ENCODE measurements at regions not wholly inside any gene's neighbourhood (a gene's known extent, or its start where the extent isn't known, plus 50 kb on each side); places are given as distances from the start of the nearest gene placed in this dataset.

DNA sequence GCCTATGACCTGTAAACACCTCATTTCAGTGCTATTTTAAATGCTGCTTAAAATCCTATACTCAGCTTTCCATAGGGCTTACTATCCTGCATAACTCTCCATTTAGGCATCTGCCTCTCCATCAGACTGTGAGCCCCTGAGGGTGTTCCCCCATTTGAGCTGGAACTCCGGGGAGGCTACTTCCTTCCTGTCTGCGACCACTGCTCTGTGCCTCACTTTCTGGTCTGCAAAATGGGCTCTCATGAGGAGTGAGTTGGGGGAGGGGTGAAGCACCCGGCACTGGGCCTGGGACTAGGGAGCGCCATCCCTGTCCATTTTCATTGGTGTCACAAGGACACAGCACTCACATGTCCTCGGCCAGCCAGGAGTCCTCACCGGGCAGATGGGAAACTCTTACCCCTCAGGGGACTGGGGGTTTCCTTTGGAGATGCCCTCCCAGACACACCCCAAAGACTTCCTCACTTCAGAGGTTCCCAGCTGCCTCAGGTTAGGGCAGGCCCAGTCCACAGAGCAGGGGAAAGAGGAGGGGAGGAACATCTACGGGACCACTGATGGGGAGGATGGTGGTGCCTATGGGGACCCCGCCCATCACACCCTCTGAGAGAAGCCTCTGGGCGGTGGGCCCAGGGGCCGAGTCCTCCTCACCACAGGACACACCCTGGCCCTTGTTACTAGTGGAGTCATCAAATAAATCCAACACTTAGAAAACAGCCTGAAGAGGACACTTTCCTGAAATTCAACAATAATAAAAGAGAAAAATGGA lies 134.9 kb downstream of the MATN1 start:
- Histone ChIP-seq H3K79me2 (ENCODE audit: insufficient read depth, low read length) (no peaks in the 10 kb centered on the region), H4K20me1 (ENCODE audit: insufficient read depth, low read length) (no peaks in the 10 kb centered on the region), H3K4me2 (ENCODE audit: low read depth, low read length) (no peak overlapping the region), H3K27me3 (ENCODE audit: control insufficient read depth in 1 of 2, insufficient read depth in 2 of 2, low read length in 2 of 2) (no peaks in the 10 kb centered on the region), H2AFZ (ENCODE audit: low read length) (no peak overlapping the region), H3K9me3 (ENCODE audit: low read length) (peaks cover 8% of the 10 kb centered on the region), H3K27ac (ENCODE audit: extremely low read length, insufficient read depth, low read length) (no peak overlapping the region), H3K9ac (ENCODE audit: insufficient read depth, low read depth, low read length) (no peak overlapping the region), H3K4me3 (replicated peaks in 1 of 3; ENCODE audit: insufficient read depth in 1 of 3, low read depth in 2 of 3, low read length in 3 of 3) (no peak overlapping the region), H3K36me3 (replicated peaks in 1 of 2; ENCODE audit: control insufficient read depth in 1 of 2, insufficient read depth in 2 of 2, low read length in 2 of 2) (no peaks in the 10 kb centered on the region), H3K4me1 (ENCODE audit: insufficient read depth, low read length) (no peaks in the 10 kb centered on the region)
- FAIRE-seq (no peak), DNase-seq (ENCODE audit: low spot score) (no peak), ATAC-seq (no peak)
- no TSS peak for BruUV-seq (replicated peaks)
- POLR2A ChIA-PET: no interaction called here
- CTCF ChIA-PET (ENCODE audit: low intra/inter-chr PET ratio, low total read pairs): no interaction called here
- in situ Hi-C loops (cut with HindIII; ENCODE audit: extremely low pct_ligation_motif_present, low pct_unique_long_range_greater_than_20kb): no loop called here
- intact Hi-C loops (cut with micrococcal nuclease; ENCODE audit: unreplicated experiment): no loop called here
- TF ChIP-seq, protein P1, sequence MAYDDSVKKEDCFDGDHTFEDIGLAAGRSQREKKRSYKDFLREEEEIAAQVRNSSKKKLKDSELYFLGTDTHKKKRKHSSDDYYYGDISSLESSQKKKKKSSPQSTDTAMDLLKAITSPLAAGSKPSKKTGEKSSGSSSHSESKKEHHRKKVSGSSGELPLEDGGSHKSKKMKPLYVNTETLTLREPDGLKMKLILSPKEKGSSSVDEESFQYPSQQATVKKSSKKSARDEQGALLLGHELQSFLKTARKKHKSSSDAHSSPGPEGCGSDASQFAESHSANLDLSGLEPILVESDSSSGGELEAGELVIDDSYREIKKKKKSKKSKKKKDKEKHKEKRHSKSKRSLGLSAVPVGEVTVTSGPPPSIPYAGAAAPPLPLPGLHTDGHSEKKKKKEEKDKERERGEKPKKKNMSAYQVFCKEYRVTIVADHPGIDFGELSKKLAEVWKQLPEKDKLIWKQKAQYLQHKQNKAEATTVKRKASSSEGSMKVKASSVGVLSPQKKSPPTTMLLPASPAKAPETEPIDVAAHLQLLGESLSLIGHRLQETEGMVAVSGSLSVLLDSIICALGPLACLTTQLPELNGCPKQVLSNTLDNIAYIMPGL (CRISPR knock-in tag; IDR thresholded peaks at IDR 0.05; ENCODE audit: borderline replicate concordance in 1 of 2, low read depth in 1 of 2): no peak
- TF ChIP-seq ZFP1 (CRISPR knock-in tag; IDR thresholded peaks at IDR 0.05) (no peak), REPIN1 (CRISPR knock-in tag; IDR thresholded peaks at IDR 0.05; ENCODE audit: borderline replicate concordance, low read depth) (no peak), ZFP37 (CRISPR knock-in tag; IDR thresholded peaks at IDR 0.05; ENCODE audit: borderline replicate concordance) (no peak), SIX1 (CRISPR knock-in tag; IDR thresholded peaks at IDR 0.05; ENCODE audit: borderline replicate concordance) (no peak), AHR (CRISPR knock-in tag; IDR thresholded peaks at IDR 0.05) (no peak)
- TF ChIP-seq, protein P2, sequence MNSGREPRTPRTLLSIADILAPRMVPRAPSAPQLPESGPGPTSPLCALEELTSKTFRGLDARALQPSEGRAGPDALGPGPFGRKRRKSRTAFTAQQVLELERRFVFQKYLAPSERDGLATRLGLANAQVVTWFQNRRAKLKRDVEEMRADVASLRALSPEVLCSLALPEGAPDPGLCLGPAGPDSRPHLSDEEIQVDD (CRISPR knock-in tag; IDR thresholded peaks at IDR 0.05; ENCODE audit: borderline replicate concordance): no peak
- TF ChIP-seq, protein P3, sequence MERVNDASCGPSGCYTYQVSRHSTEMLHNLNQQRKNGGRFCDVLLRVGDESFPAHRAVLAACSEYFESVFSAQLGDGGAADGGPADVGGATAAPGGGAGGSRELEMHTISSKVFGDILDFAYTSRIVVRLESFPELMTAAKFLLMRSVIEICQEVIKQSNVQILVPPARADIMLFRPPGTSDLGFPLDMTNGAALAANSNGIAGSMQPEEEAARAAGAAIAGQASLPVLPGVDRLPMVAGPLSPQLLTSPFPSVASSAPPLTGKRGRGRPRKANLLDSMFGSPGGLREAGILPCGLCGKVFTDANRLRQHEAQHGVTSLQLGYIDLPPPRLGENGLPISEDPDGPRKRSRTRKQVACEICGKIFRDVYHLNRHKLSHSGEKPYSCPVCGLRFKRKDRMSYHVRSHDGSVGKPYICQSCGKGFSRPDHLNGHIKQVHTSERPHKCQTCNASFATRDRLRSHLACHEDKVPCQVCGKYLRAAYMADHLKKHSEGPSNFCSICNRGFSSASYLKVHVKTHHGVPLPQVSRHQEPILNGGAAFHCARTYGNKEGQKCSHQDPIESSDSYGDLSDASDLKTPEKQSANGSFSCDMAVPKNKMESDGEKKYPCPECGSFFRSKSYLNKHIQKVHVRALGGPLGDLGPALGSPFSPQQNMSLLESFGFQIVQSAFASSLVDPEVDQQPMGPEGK (CRISPR knock-in tag; IDR thresholded peaks at IDR 0.05): no peak
- 32% methylated on average over 4 of the region's 10 CpGs for WGBS (ENCODE audit: low lambda C conversion rate)
